Uterus (tissue), 3 donors: ENCODE measurements at regions not wholly inside any gene's neighbourhood (a gene's known extent, or its start where the extent isn't known, plus 50 kb on each side); places are given as distances from the start of the nearest gene placed in this dataset.
"Not testable (repeated sequence)": the region's sequence is repeated elsewhere in the genome, so short reads cannot be mapped to it uniquely, and the experiment has no call there.

Experiments
- DNase-seq, 2 donors: peaks; one replicate each; pipeline ENCODE4 v3.0.0-alpha.2; 2019 to 2020
- H3K27ac ChIP-seq, 2 donors: fragments of 200-600 bp; sonication (generic); 1 replicate in 1 of 2; 2 replicates in 1 of 2; pipeline ENCODE4 v1.5.1; 2016 to 2018
- H3K27me3 ChIP-seq, 2 donors: fragments of 200-600 bp; sonication (generic); one replicate each; pipeline ENCODE4 v1.5.1; 2018 to 2019; ENCODE audit warnings: control low read depth in 1 of 2
- H3K36me3 ChIP-seq, 2 donors: fragments of 200-600 bp; sonication (generic); one replicate each; pipeline ENCODE4 v1.5.1; 2019; ENCODE audit warnings: control low read depth in 1 of 2
- H3K4me1 ChIP-seq, 2 donors: fragments of 200-600 bp; sonication (generic); one replicate each; pipeline ENCODE4 v1.5.1; 2018 to 2019; ENCODE audit warnings: control low read depth in 1 of 2
- H3K4me3 ChIP-seq, 2 donors: fragments of 200-600 bp; sonication (generic); 1 replicate in 1 of 2; 2 replicates in 1 of 2; pipeline ENCODE4 v1.5.1; 2018 to 2019; ENCODE audit warnings: mild to moderate bottlenecking in 1 of 2
- H3K9me3 ChIP-seq, 2 donors: fragments of 200-600 bp; sonication (generic); one replicate each; pipeline ENCODE4 v1.5.1; 2019; ENCODE audit warnings: control low read depth in 1 of 2
- POLR2A ChIP-seq, 2 donors: fragments of 450-650 bp; IDR thresholded peaks; one replicate each; pipeline ENCODE4 v1.6.1; 2016; ENCODE audit warnings: antibody characterized with exemption in 2 of 2, mild to moderate bottlenecking in 1 of 2, moderate library complexity in 1 of 2
- intact Hi-C: fragments of 100-400 bp; cut with DNase I; formaldehyde crosslinking; loops from one replicate; pipeline ENCODE4 v1.15.1; 2023; ENCODE audit warnings: low total_unique reads
- TF ChIP-seq, protein P1 (sequence below), 4 experiments: fragments of 200-600 bp in 2 of 4; fragments of 450-650 bp in 2 of 4; sonication (generic) in 2 of 4; IDR thresholded peaks; one replicate each; pipeline ENCODE4 v1.5.1; 2016 to 2019; ENCODE audit warnings: antibody characterized with exemption in 4 of 4, mild to moderate bottlenecking in 2 of 4, moderate library complexity in 1 of 4
- donor health status: DM: yes; HTN: yes; CAD: no.

DNA sequence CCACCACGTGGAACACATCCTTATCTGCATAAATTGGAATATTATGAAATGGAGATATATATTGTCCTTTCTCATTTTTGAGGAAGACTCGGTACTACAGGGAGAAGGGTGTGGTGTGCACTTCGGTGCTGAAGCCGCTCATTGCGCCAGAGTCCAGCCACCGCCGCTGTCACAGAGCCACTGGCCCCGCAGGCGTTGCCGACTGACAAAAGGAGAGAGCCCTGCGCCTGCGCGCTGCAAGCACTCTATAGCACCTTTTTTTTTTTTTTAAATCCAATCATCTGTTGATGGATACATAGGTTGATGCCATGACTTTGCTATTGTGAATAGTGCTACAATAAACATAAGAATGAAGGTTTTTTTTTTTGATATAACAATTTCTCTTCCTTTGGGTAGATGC lies 130.0 kb upstream of the TBC1D5 start:
- Histone ChIP-seq H3K9me3 (no peaks in the 10 kb centered on the region), H3K27ac (no peak overlapping the region), H3K36me3 (no peaks in the 10 kb centered on the region), H3K4me3 (no peak overlapping the region), H3K27me3 (no peaks in the 10 kb centered on the region), H3K4me1 (no peaks in the 10 kb centered on the region)
- DNase-seq, result no peak
- TF ChIP-seq, protein P1, sequence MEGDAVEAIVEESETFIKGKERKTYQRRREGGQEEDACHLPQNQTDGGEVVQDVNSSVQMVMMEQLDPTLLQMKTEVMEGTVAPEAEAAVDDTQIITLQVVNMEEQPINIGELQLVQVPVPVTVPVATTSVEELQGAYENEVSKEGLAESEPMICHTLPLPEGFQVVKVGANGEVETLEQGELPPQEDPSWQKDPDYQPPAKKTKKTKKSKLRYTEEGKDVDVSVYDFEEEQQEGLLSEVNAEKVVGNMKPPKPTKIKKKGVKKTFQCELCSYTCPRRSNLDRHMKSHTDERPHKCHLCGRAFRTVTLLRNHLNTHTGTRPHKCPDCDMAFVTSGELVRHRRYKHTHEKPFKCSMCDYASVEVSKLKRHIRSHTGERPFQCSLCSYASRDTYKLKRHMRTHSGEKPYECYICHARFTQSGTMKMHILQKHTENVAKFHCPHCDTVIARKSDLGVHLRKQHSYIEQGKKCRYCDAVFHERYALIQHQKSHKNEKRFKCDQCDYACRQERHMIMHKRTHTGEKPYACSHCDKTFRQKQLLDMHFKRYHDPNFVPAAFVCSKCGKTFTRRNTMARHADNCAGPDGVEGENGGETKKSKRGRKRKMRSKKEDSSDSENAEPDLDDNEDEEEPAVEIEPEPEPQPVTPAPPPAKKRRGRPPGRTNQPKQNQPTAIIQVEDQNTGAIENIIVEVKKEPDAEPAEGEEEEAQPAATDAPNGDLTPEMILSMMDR (IDR thresholded peaks at IDR 0.05), result no peak
- no peak for TF ChIP-seq POLR2A (IDR thresholded peaks at IDR 0.05)
- intact Hi-C loops, result no loop called here

DNA sequence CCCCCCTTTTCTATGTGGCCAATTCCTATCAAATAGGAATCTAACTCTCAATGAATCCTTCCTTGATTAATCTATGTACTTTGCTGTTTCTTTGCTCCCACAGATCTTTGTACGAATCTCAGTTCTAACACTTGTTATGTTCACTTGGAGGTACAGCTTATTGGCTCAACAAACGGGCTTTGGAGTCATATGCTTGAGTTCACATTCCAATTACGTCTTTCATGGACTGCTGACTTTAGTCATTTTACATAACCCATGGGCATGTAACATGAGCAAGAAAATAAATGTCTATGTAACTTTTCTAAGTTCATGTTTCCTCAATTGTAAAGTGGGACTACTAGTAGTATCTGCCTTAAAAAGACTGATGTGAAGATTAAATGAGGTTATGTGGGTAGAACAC lies 123.2 kb upstream of the TBC1D5 start:
- no peaks in the 10 kb centered on the region for H3K27me3 ChIP-seq
- no peak overlapping the region for H3K27ac ChIP-seq
- no peaks in the 10 kb centered on the region for H3K9me3 ChIP-seq
- no peaks in the 10 kb centered on the region for H3K36me3 ChIP-seq
- TF ChIP-seq POLR2A (IDR thresholded peaks at IDR 0.05), result no peak
- TF ChIP-seq, protein P1 (IDR thresholded peaks at IDR 0.05), result no peak
- H3K4me3 ChIP-seq, result no peak overlapping the region
- intact Hi-C loops, result no loop called here
- H3K4me1 ChIP-seq, result no peaks in the 10 kb centered on the region
- no peak for DNase-seq

DNA sequence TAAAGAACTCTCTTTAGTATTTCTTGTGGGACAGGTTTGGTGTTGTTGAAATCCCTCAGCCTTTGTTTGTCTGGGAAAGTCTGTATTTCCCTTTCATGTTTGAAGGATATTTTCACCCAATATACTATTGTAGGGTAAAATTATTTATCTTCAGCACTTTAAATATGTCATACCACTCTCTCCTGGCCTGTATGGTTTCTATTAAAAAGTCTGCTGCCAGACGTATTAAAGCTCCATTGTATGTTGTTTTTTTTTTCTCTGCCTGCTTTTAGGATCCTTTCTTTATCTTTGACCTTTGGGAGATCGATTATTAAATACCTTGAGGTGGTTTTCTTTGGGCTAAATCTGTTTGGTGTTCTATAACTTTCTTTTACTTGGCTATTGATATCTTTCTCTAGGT lies 119.0 kb upstream of the TBC1D5 start:
- H3K9me3 ChIP-seq, result no peaks in the 10 kb centered on the region
- H3K4me1 ChIP-seq, result no peaks in the 10 kb centered on the region
- intact Hi-C loops, result no loop called here
- no peak for DNase-seq
- no peak overlapping the region for H3K4me3 ChIP-seq
- TF ChIP-seq POLR2A (IDR thresholded peaks at IDR 0.05), result no peak
- TF ChIP-seq, protein P1 (IDR thresholded peaks at IDR 0.05), result no peak
- H3K27ac ChIP-seq, result no peak overlapping the region
- H3K36me3 ChIP-seq, result no peaks in the 10 kb centered on the region
- no peaks in the 10 kb centered on the region for H3K27me3 ChIP-seq

DNA sequence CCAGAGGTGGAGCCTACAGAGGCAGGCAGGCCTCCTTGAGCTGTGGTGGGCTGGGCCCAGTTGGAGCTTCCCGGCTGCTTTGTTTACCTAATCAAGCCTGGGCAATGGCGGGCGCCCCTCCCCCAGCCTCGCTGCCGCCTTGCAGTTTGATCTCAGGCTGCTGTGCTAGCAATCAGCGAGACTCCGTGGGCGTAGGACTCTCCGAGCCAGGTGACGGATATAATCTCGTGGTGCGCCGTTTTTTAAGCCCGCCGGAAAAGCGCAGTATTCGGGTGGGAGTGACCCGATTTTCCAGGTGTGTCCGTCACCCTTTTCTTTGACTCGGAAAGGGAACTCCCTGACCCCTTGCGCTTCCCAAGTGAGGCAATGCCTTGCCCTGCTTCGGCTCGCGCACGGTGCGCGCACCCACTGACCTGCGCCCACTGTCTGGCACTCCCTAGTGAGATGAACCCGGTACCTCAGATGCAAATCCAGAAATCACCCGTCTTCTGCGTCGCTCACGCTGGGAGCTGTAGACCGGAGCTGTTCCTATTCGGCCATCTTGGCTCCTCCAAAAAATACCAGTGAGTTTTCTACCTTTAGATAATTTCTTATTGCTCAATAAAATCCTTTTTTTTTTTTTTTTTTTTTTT lies 118.5 kb upstream of the TBC1D5 start:
- H3K36me3 ChIP-seq, H3K4me3 ChIP-seq, H3K27ac ChIP-seq, DNase-seq, H3K27me3 ChIP-seq, H3K9me3 ChIP-seq, H3K4me1 ChIP-seq, intact Hi-C loops: not testable (repeated sequence)

DNA sequence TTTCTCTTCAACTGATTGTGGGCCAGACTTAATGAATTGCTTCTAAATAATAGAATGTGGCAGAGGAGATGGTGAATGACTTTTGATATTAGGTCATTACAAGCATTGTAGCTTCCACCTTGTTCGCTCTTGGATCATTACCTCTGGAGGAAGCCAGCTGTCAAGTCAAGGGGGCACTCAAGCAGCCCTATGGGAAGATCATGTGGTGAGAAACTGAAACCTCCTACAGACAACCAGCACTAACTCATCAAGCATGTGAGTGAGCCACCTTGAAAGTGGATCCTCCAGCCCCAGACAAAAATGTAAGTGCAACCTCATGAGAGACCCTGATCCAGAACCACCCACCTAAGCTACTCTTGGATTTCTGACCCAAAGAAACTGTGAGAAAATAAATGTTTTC lies 109.8 kb upstream of the TBC1D5 start:
- Histone ChIP-seq H3K4me3 (no peak overlapping the region), H3K9me3 (no peaks in the 10 kb centered on the region), H3K4me1 (no peaks in the 10 kb centered on the region), H3K27ac (no peak overlapping the region), H3K27me3 (no peaks in the 10 kb centered on the region), H3K36me3 (no peaks in the 10 kb centered on the region)
- TF ChIP-seq, protein P1 (IDR thresholded peaks at IDR 0.05), result no peak
- no peak for TF ChIP-seq POLR2A (IDR thresholded peaks at IDR 0.05)
- DNase-seq, result no peak
- intact Hi-C loops, result no loop called here

DNA sequence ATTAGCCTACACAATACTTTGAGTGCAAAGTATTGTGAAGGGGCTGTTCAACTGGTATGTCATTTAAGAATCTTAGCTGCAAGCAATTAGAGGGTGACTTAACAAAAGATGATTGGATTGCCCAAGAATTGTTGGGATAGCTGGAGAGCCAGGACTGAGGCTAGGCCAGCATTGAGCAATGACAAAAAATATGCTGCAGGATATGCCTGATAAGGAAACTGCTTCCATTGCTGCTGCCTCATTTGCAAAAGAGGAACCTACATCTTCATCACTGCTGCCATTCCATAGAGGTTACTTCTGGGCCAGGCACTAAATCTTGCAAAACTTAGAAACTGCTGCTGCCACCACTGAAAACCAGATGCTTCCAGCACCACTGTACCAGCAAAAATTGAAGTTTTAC lies 108.0 kb upstream of the TBC1D5 start:
- no peak overlapping the region for H3K4me3 ChIP-seq
- H3K36me3 ChIP-seq, result no peaks in the 10 kb centered on the region
- no peaks in the 10 kb centered on the region for H3K4me1 ChIP-seq
- TF ChIP-seq, protein P1 (IDR thresholded peaks at IDR 0.05), result no peak
- no peak for TF ChIP-seq POLR2A (IDR thresholded peaks at IDR 0.05)
- no peaks in the 10 kb centered on the region for H3K27me3 ChIP-seq
- no peak overlapping the region for H3K27ac ChIP-seq
- intact Hi-C loops, result no loop called here
- DNase-seq, result no peak
- no peaks in the 10 kb centered on the region for H3K9me3 ChIP-seq
